GM13976 (cell line): ENCODE measurements at regions not wholly inside any gene's neighbourhood (a gene's known extent, or its start where the extent isn't known, plus 50 kb on each side); places are given as distances from the start of the nearest gene placed in this dataset.
"Not testable (repeated sequence)": the region's sequence is repeated elsewhere in the genome, so short reads cannot be mapped to it uniquely, and the experiment has no call there.

Experiments
- DNase-seq: peaks from one replicate; pipeline ENCODE4 v3.0.0; 2012; ENCODE audit warnings: low spot score
- CTCF ChIP-seq: IDR thresholded peaks from 2 replicates; pipeline ENCODE4 v1.5.1; 2012; ENCODE audit warnings: borderline replicate concordance, mild to moderate bottlenecking; ENCODE audit not compliant: insufficient read depth; ENCODE audit errors: extremely low read depth, missing control alignments, control extremely low read depth
- in situ Hi-C: fragments of 300-500 bp; cut with MboI; formaldehyde crosslinking; loops from one replicate; pipeline ENCODE4 v1.12.0; 2022; ENCODE audit warnings: low sequenced_read_pairs, mixed read lengths, inconsistent platforms; ENCODE audit not compliant: unreplicated experiment

- in situ Hi-C loops = no loop called here
- DNase-seq = peak; percentile 0
- no peak for TF ChIP-seq CTCF
These were observed 330.9 kb downstream of the TMEM121 start for GRCh38 chr14:105857220-105857825.

- in situ Hi-C loops = no loop called here
- peak; percentile 0 for DNase-seq
- TF ChIP-seq CTCF = no peak
These were observed 331.7 kb downstream of the TMEM121 start for GRCh38 chr14:105857826-105858675.

- in situ Hi-C loops = no loop called here
- no peak for TF ChIP-seq CTCF
- peak; percentile 0 for DNase-seq
These were observed 332.3 kb downstream of the TMEM121 start for GRCh38 chr14:105858676-105859025.

GRCh38 chr14:105859073-105859716 lies 332.8 kb downstream of the TMEM121 start:
- in situ Hi-C loops, DNase-seq: not testable (repeated sequence)

- in situ Hi-C loops = no loop called here
- DNase-seq = peak; percentile 0
- no peak for TF ChIP-seq CTCF
These were observed 333.6 kb downstream of the TMEM121 start for GRCh38 chr14:105859717-105860614.

- in situ Hi-C loops = no loop called here
- TF ChIP-seq CTCF = no peak
- DNase-seq = peak; percentile 6
These were observed 334.5 kb downstream of the TMEM121 start for GRCh38 chr14:105860615-105861580.
